B cell (primary cell): ENCODE measurements at regions not wholly inside any gene's neighbourhood (a gene's known extent, or its start where the extent isn't known, plus 50 kb on each side); places are given as distances from the start of the nearest gene placed in this dataset.

Source experiments
- EZH2 ChIP-seq: IDR thresholded peaks from 2 replicates; pipeline ENCODE4 v1.6.1; 2012; ENCODE audit warnings: borderline replicate concordance, low read depth, mild to moderate bottlenecking, moderate library complexity, low read length; ENCODE audit not compliant: insufficient read depth, poor library complexity, severe bottlenecking
- TF ChIP-seq, protein P1 (sequence below): fragments of 200-600 bp; IDR thresholded peaks from one replicate; pipeline ENCODE4 v1.8.0; 2022; ENCODE audit warnings: antibody characterized with exemption, mild to moderate bottlenecking

DNA sequence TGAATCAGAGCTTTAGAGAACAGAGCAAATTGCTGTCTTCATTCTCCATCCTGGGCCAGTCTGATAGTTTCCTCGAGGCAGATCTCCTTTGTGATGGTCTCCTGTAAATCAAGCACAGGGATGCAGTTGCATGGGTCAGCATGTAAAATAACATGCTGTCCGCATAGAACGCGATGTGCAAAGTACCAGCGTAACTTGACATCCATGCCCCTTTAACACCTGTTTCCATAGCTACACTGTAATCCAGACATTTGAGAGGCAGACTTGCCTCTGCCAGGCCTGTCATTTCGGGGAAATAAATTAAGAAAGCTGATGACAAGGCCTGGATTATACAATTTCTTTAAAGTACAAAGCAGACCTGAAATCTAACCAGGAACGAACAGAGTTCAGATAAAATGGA is 413.5 kb downstream of the TLE4 start:
- TF ChIP-seq, protein P1, sequence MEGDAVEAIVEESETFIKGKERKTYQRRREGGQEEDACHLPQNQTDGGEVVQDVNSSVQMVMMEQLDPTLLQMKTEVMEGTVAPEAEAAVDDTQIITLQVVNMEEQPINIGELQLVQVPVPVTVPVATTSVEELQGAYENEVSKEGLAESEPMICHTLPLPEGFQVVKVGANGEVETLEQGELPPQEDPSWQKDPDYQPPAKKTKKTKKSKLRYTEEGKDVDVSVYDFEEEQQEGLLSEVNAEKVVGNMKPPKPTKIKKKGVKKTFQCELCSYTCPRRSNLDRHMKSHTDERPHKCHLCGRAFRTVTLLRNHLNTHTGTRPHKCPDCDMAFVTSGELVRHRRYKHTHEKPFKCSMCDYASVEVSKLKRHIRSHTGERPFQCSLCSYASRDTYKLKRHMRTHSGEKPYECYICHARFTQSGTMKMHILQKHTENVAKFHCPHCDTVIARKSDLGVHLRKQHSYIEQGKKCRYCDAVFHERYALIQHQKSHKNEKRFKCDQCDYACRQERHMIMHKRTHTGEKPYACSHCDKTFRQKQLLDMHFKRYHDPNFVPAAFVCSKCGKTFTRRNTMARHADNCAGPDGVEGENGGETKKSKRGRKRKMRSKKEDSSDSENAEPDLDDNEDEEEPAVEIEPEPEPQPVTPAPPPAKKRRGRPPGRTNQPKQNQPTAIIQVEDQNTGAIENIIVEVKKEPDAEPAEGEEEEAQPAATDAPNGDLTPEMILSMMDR = no peak
- no peak for TF ChIP-seq EZH2
